Keratinocyte (primary cell): ENCODE measurements at regions not wholly inside any gene's neighbourhood (a gene's known extent, or its start where the extent isn't known, plus 50 kb on each side); places are given as distances from the start of the nearest gene placed in this dataset.

Source experiments
- DNase-seq: peaks from one replicate; pipeline ENCODE4 v3.0.0-alpha.2; 2011; ENCODE audit warnings: low read depth, missing footprints, low spot score
- FAIRE-seq: peaks from 2 replicates; lab custom pipeline; 2011; peaks lifted over from hg19 to GRCh38; lab: Jason Lieb, UNC
- H2AFZ ChIP-seq: 2 replicates; pipeline ENCODE4 v1.6.0; 2012; ENCODE audit warnings: low read length, control low read depth, inconsistent platforms; ENCODE audit not compliant: control insufficient read depth
- H3K27ac ChIP-seq: 2 replicates; pipeline ENCODE4 v1.5.1; 2011; ENCODE audit warnings: low read length; ENCODE audit not compliant: control insufficient read depth, insufficient read depth
- H3K27me3 ChIP-seq: 3 replicates; pipeline ENCODE4 v1.6.0; 2011; ENCODE audit warnings: low read length; ENCODE audit not compliant: control insufficient read depth, insufficient read depth; ENCODE audit errors: extremely low read depth
- H3K36me3 ChIP-seq, 2 experiments: 2 replicates in 1 of 2; 3 replicates in 1 of 2; pipeline ENCODE4 v1.5.1; 2011; ENCODE audit warnings: low read length in 2 of 2, mild to moderate bottlenecking in 1 of 2; ENCODE audit not compliant: control insufficient read depth in 2 of 2, insufficient read depth in 2 of 2; ENCODE audit errors: extremely low read depth in 1 of 2
- H3K4me1 ChIP-seq: 3 replicates; pipeline ENCODE4 v1.5.1; 2011; ENCODE audit warnings: low read length; ENCODE audit not compliant: control insufficient read depth, insufficient read depth; ENCODE audit errors: extremely low read depth
- H3K4me2 ChIP-seq: 3 replicates; pipeline ENCODE4 v1.6.0; 2011; ENCODE audit warnings: low read depth, low read length; ENCODE audit not compliant: control insufficient read depth, insufficient read depth; ENCODE audit errors: extremely low read depth
- H3K4me3 ChIP-seq, 3 experiments: fragments of 200-600 bp in 1 of 3; sonication (generic) in 1 of 3; 2 replicates in 2 of 3; 3 replicates in 1 of 3; pipeline ENCODE4 v1.5.1; 2011 to 2016; ENCODE audit warnings: low read length in 3 of 3, mild to moderate bottlenecking in 3 of 3, control low read depth in 2 of 3, inconsistent platforms in 1 of 3, low read depth in 1 of 3, mixed read lengths in 1 of 3, mixed run types in 1 of 3, moderate library complexity in 1 of 3; ENCODE audit not compliant: control insufficient read depth in 2 of 3, insufficient read depth in 2 of 3; ENCODE audit errors: extremely low read depth in 1 of 3
- H3K79me2 ChIP-seq: 2 replicates; pipeline ENCODE4 v1.6.0; 2012; ENCODE audit warnings: low read length; ENCODE audit not compliant: control insufficient read depth, insufficient read depth
- H3K9ac ChIP-seq: 3 replicates; pipeline ENCODE4 v1.6.0; 2011; ENCODE audit warnings: low read length; ENCODE audit not compliant: control insufficient read depth, insufficient read depth; ENCODE audit errors: extremely low read depth
- H3K9me1 ChIP-seq: 3 replicates; pipeline ENCODE4 v1.6.0; 2011; ENCODE audit warnings: low read length; ENCODE audit not compliant: control insufficient read depth, insufficient read depth; ENCODE audit errors: extremely low read depth
- H3K9me3 ChIP-seq: 2 replicates; pipeline ENCODE4 v1.5.1; 2012; ENCODE audit warnings: low read depth, low read length; ENCODE audit not compliant: control insufficient read depth
- H4K20me1 ChIP-seq: 3 replicates; pipeline ENCODE4 v1.6.0; 2011; ENCODE audit warnings: low read length; ENCODE audit not compliant: control insufficient read depth, insufficient read depth; ENCODE audit errors: extremely low read depth
- CTCF ChIP-seq, 3 experiments: IDR thresholded peaks in 1 of 3; conservative IDR thresholded peaks in 1 of 3; optimal IDR thresholded peaks in 1 of 3; 2 replicates in 2 of 3; 3 replicates in 1 of 3; pipeline versions ENCODE3 to v1.5.1; 2011; ENCODE audit warnings: low read length in 3 of 3, mild to moderate bottlenecking in 3 of 3, moderate library complexity in 2 of 3, control low read depth in 1 of 3, inconsistent platforms in 1 of 3; ENCODE audit not compliant: insufficient read depth in 2 of 3; ENCODE audit errors: extremely low read depth in 1 of 3
- EZH2 ChIP-seq: IDR thresholded peaks from one replicate; pipeline ENCODE4 v1.6.1; 2012; ENCODE audit warnings: inconsistent platforms, mild to moderate bottlenecking, low read length, moderate library complexity
- dilution Hi-C: fragments of 300-500 bp; cut with MboI; formaldehyde crosslinking; loops from one replicate; pipeline ENCODE4 v1.7.0; 2020; ENCODE audit warnings: low sequenced_read_pairs; ENCODE audit not compliant: extremely low pct_ligation_motif_present

GRCh38 chr9:91118704-91119025 lies 243.1 kb downstream of the AUH start:
- no peaks in the 10 kb centered on the region for H4K20me1 ChIP-seq
- no peaks in the 10 kb centered on the region for H3K36me3 ChIP-seq
- TF ChIP-seq CTCF (optimal IDR thresholded peaks at IDR 0.05 in 1 of 3, IDR thresholded peaks at IDR 0.05 in 1 of 3, conservative IDR thresholded peaks at IDR 0.05 in 1 of 3; ENCODE audit: extremely low read depth in 1 of 3, insufficient read depth in 2 of 3, low read length in 3 of 3), result no peak
- TF ChIP-seq EZH2, result no peak
- H3K27ac ChIP-seq, result no peak overlapping the region
- dilution Hi-C loops, result no loop called here
- no peak for FAIRE-seq
- H3K9me3 ChIP-seq, result no peaks in the 10 kb centered on the region
- H3K4me1 ChIP-seq, result peaks cover 26% of the 10 kb centered on the region
- H3K4me2 ChIP-seq, result peak overlapping the region; percentile 81
- peak overlapping the region; percentile 0 for H3K9ac ChIP-seq
- H3K9me1 ChIP-seq, result no peaks in the 10 kb centered on the region
- no peaks in the 10 kb centered on the region for H3K79me2 ChIP-seq
- H3K4me3 ChIP-seq, result no peak overlapping the region
- no peak overlapping the region for H2AFZ ChIP-seq
- no peaks in the 10 kb centered on the region for H3K27me3 ChIP-seq
- no peak for DNase-seq

- dilution Hi-C loops, result no loop called here
- Histone ChIP-seq H3K4me3 (peak overlapping the region in 2 of 3 experiments; percentile 24 to 51), H3K9me3 (no peaks in the 10 kb centered on the region), H2AFZ (peak overlapping the region; percentile 66), H3K9ac (peak overlapping the region; percentile 30), H3K27me3 (no peaks in the 10 kb centered on the region), H4K20me1 (no peaks in the 10 kb centered on the region), H3K36me3 (no peaks in the 10 kb centered on the region), H3K4me1 (peaks cover 26% of the 10 kb centered on the region), H3K79me2 (no peaks in the 10 kb centered on the region), H3K27ac (peak overlapping the region; percentile 83), H3K9me1 (no peaks in the 10 kb centered on the region), H3K4me2 (peak overlapping the region; percentile 81)
- TF ChIP-seq EZH2 (no peak), CTCF (optimal IDR thresholded peaks at IDR 0.05 in 1 of 3, IDR thresholded peaks at IDR 0.05 in 1 of 3, conservative IDR thresholded peaks at IDR 0.05 in 1 of 3; ENCODE audit: extremely low read depth in 1 of 3, insufficient read depth in 2 of 3, low read length in 3 of 3) (no peak)
- FAIRE-seq, result peak; percentile 99
- DNase-seq, result peak; percentile 63
Observed at GRCh38 chr9:91119142-91119541, 242.6 kb downstream of the AUH start.
